Muscle layer of duodenum (tissue), 2 donors: ENCODE measurements at regions not wholly inside any gene's neighbourhood (a gene's known extent, or its start where the extent isn't known, plus 50 kb on each side); places are given as distances from the start of the nearest gene placed in this dataset.

Experiments used
- H3K27ac ChIP-seq: one replicate; pipeline ENCODE4 v1.7.0; 2013; ENCODE audit warnings: mild to moderate bottlenecking, low read length
- H3K27me3 ChIP-seq: one replicate; pipeline ENCODE4 v1.7.0; 2013; ENCODE audit warnings: low read depth, mild to moderate bottlenecking, control low read depth, low read length
- H3K36me3 ChIP-seq, 2 donors: one replicate each; pipeline ENCODE4 v1.7.0; 2013; ENCODE audit warnings: low read length in 2 of 2, control low read depth in 1 of 2, mild to moderate bottlenecking in 1 of 2; ENCODE audit not compliant: insufficient read depth in 2 of 2, control insufficient read depth in 1 of 2
- H3K4me1 ChIP-seq, 2 donors: one replicate each; pipeline ENCODE4 v1.7.0; 2013; ENCODE audit warnings: low read length in 2 of 2, mild to moderate bottlenecking in 2 of 2, control low read depth in 1 of 2, moderate library complexity in 1 of 2; ENCODE audit not compliant: insufficient read depth in 2 of 2, control insufficient read depth in 1 of 2
- H3K4me3 ChIP-seq, 2 donors: one replicate each; pipeline ENCODE4 v1.7.0; 2013; ENCODE audit warnings: low read length in 2 of 2, low read depth in 1 of 2, mild to moderate bottlenecking in 1 of 2
- H3K9me3 ChIP-seq, 2 donors: one replicate each; pipeline ENCODE4 v1.7.0; 2013; ENCODE audit warnings: low read length in 2 of 2, control low read depth in 1 of 2, mild to moderate bottlenecking in 1 of 2; ENCODE audit not compliant: control insufficient read depth in 1 of 2
- donor health status: healthy.

DNA sequence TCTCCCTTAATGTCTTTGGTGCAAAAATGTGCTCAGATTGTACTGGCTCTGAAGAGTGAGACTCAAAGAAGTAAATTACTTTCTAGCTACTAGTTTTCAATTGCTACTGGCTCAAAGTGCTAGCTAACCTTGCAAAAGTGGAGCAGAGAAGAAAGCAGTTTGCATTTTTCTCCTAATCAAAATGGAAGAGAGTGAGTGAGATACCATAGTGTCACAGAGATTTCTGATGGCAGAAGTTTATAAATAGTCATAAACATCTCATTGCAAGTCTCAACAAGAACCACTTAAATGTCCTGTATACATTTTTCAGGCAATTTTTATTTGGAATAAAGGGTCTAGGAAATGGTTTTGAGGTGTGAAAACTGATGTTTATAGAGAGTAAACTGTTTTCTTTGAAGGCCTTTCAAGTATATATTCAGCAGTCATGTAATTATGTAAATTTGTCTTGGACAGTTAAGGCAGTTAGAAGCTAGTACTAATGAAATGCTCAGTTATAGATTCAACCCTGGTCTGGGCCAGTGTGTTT is 237.7 kb upstream of the GOLIM4 start:
- H3K27me3 ChIP-seq = no peaks in the 10 kb centered on the region
- H3K4me3 ChIP-seq = no peak overlapping the region
- H3K27ac ChIP-seq = no peak overlapping the region
- no peaks in the 10 kb centered on the region for H3K4me1 ChIP-seq
- H3K36me3 ChIP-seq = no peaks in the 10 kb centered on the region
- H3K9me3 ChIP-seq = no peaks in the 10 kb centered on the region

DNA sequence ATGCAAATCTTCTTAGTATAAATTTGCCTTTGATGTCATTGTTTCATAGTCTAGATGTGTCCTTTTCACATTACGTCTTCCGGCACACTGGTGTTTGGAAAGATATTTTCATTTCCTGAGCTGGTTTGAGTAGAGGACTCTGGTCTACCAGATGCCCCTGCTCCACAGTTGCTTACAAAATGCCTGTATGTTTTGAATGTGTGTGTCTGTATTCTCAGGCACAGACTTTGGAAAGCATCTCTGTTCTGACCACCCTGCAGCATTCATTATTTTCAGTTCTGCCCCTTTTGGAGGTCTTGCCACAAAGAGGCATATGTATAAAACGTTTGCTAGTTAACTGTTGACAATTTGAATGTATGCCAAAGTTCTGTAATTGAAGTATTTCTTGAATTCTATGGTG is 236.0 kb upstream of the GOLIM4 start:
- H3K27me3 ChIP-seq = no peaks in the 10 kb centered on the region
- H3K9me3 ChIP-seq = no peaks in the 10 kb centered on the region
- H3K27ac ChIP-seq = no peak overlapping the region
- H3K4me1 ChIP-seq = no peaks in the 10 kb centered on the region
- no peak overlapping the region for H3K4me3 ChIP-seq
- no peaks in the 10 kb centered on the region for H3K36me3 ChIP-seq

- H3K27me3 ChIP-seq = no peaks in the 10 kb centered on the region
Measured at GRCh38 chr3:168330983-168331382, 235.3 kb upstream of the GOLIM4 start.

DNA sequence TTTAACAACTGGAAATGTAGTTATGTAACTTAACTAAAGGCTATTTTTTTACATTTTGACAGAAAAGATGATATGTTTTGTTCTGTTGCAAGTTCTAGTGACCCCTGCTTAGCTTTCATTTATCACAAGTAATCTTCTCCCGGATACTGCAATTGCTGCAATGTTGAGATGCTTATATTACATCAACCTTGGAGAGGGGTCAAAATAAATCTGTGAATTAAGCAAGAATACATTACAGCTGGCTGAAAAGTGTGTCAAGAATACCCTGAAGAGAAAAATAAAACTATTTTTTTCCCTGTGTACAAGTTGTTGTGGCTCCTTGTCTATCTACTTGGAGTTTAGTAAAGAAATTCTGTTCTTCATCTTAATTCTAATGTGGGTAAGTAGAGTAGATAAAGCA is 232.1 kb upstream of the GOLIM4 start:
- no peaks in the 10 kb centered on the region for H3K9me3 ChIP-seq
- no peaks in the 10 kb centered on the region for H3K4me1 ChIP-seq
- no peaks in the 10 kb centered on the region for H3K27me3 ChIP-seq
- H3K4me3 ChIP-seq = no peak overlapping the region
- no peaks in the 10 kb centered on the region for H3K36me3 ChIP-seq
- no peak overlapping the region for H3K27ac ChIP-seq

More at GRCh38 chr3:168330983-168331382, 235.3 kb upstream of the GOLIM4 start:
- Histone ChIP-seq H3K36me3 (no peaks in the 10 kb centered on the region), H3K9me3 (no peaks in the 10 kb centered on the region), H3K27ac (no peak overlapping the region), H3K4me3 (no peak overlapping the region), H3K4me1 (no peaks in the 10 kb centered on the region)

- H3K27ac ChIP-seq = no peak overlapping the region
- H3K4me1 ChIP-seq = no peaks in the 10 kb centered on the region
- no peak overlapping the region for H3K4me3 ChIP-seq
- no peaks in the 10 kb centered on the region for H3K36me3 ChIP-seq
- H3K27me3 ChIP-seq = no peaks in the 10 kb centered on the region
- no peaks in the 10 kb centered on the region for H3K9me3 ChIP-seq
Measured at GRCh38 chr3:168325684-168326083, 230.0 kb upstream of the GOLIM4 start.

- Histone ChIP-seq H3K4me1 (no peaks in the 10 kb centered on the region), H3K9me3 (no peaks in the 10 kb centered on the region), H3K27ac (no peak overlapping the region), H3K4me3 (no peak overlapping the region), H3K27me3 (no peaks in the 10 kb centered on the region), H3K36me3 (no peaks in the 10 kb centered on the region)
Measured at GRCh38 chr3:168322941-168323340, 227.2 kb upstream of the GOLIM4 start.

DNA sequence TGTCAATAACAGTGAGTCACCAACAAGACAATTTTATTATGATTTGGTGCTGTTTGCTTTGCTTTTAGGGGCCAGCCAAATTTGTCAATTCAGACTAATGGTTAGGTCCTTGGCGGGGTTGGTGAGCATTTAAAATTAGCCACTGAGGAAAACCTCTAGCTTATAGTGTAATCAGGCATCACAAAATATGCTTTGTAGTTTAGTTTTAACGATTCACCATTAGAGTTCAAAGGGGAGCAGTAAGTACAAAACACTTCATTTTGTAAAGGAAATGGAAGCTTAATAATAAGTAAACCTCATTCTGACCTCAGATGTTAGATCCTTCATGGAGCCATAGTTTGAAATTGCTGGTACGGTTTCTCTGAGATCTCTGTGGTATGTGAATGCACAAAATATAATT is 218.4 kb upstream of the GOLIM4 start:
- H3K36me3 ChIP-seq = no peaks in the 10 kb centered on the region
- peaks cover 0 to 3% of the 10 kb centered on the region in 2 donors for H3K4me1 ChIP-seq
- H3K4me3 ChIP-seq = no peak overlapping the region
- H3K27me3 ChIP-seq = no peaks in the 10 kb centered on the region
- H3K27ac ChIP-seq = no peak overlapping the region
- no peaks in the 10 kb centered on the region for H3K9me3 ChIP-seq

DNA sequence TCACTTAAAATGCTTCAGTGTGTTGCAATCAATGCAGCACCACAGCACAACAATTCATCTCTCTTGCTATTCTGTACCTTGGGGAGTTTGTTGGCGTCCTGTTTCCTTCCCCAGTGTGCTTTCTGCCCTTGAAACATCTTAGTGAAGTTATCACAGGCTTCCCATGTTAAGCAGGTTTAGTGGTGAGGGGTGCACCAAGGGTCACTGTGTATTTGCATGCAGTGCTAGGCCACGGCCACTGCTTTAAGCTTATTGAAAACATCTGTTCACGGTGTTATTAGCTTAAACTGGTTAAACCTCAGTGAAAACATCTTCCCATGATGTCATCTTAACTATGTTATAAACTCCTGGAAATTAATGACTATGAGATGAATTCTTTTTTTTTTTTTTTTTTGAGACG is 217.3 kb upstream of the GOLIM4 start:
- no peaks in the 10 kb centered on the region for H3K27me3 ChIP-seq
- H3K4me1 ChIP-seq = peaks cover 0 to 3% of the 10 kb centered on the region in 2 donors
- no peak overlapping the region for H3K4me3 ChIP-seq
- H3K27ac ChIP-seq = no peak overlapping the region
- H3K36me3 ChIP-seq = no peaks in the 10 kb centered on the region
- no peaks in the 10 kb centered on the region for H3K9me3 ChIP-seq

GRCh38 chr3:168307893-168308292 is 212.2 kb upstream of the GOLIM4 start:
- Histone ChIP-seq H3K27me3 (no peaks in the 10 kb centered on the region), H3K4me3 (no peak overlapping the region), H3K9me3 (peaks cover 0 to 7% of the 10 kb centered on the region in 2 donors), H3K4me1 (peaks cover 0 to 2% of the 10 kb centered on the region in 2 donors), H3K36me3 (no peaks in the 10 kb centered on the region), H3K27ac (no peak overlapping the region)

DNA sequence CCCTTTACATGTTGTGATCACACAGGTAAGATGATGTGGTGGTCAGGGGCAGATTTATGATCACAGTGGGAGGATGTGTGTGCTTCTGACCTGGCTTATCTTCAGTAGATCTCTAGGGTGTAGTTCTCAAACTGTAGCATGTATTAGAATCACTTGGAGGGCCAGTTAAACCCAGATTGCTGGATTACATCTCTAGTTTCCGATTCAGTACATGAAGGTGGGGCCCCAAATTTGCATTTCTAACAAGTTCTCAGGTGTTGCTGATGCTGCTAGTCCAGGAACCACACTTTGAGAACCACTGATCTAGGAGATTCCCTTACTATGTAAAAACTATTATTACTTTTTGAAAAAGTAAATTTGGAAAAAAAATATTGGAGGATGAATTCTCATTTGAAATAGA is 199.3 kb upstream of the GOLIM4 start:
- no peaks in the 10 kb centered on the region for H3K4me1 ChIP-seq
- no peaks in the 10 kb centered on the region for H3K36me3 ChIP-seq
- no peaks in the 10 kb centered on the region for H3K9me3 ChIP-seq
- no peak overlapping the region for H3K4me3 ChIP-seq
- H3K27me3 ChIP-seq = no peaks in the 10 kb centered on the region
- H3K27ac ChIP-seq = no peak overlapping the region

DNA sequence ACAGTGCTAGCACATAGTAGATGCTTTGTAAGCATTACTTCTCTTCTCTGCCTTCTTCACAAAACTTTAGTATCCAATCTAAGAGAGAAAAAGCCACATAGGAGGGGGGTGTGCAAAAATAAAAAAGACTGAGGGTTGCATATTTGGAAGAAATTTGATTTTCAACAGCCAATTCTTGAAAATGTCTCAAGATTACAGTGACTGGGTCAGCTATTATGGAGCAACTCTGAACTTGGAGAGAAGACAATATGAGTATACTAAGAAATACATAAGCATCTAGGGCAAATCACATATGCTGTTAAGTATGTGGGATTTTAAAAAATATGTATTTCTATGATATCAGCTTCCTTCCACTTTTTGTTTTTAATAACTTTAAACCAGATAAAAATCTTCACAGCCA is 196.6 kb upstream of the GOLIM4 start:
- no peaks in the 10 kb centered on the region for H3K4me1 ChIP-seq
- H3K27me3 ChIP-seq = no peaks in the 10 kb centered on the region
- H3K27ac ChIP-seq = no peak overlapping the region
- no peak overlapping the region for H3K4me3 ChIP-seq
- no peaks in the 10 kb centered on the region for H3K9me3 ChIP-seq
- H3K36me3 ChIP-seq = no peaks in the 10 kb centered on the region

GRCh38 chr3:168289471-168290008 is 193.8 kb upstream of the GOLIM4 start:
- no peaks in the 10 kb centered on the region for H3K4me1 ChIP-seq
- H3K9me3 ChIP-seq = no peaks in the 10 kb centered on the region
- H3K27ac ChIP-seq = no peak overlapping the region
- no peaks in the 10 kb centered on the region for H3K36me3 ChIP-seq
- H3K4me3 ChIP-seq = no peak overlapping the region
- no peaks in the 10 kb centered on the region for H3K27me3 ChIP-seq
